ENCODE measurements at regions not wholly inside any gene's neighbourhood (a gene's known extent, or its start where the extent isn't known, plus 50 kb on each side); places are given as distances from the start of the nearest gene placed in this dataset.

GRCh38 chr1:217946511-217946910, 315.4 kb downstream of the SPATA17 start:
- no peak overlapping the region for H3K27ac Mint-ChIP-seq (ENCODE audit: unreplicated experiment)
- H3K27me3 Mint-ChIP-seq (ENCODE audit: low read depth): peaks cover 13% of the 10 kb centered on the region
- H3K9me3 Mint-ChIP-seq (ENCODE audit: low read depth): no peaks in the 10 kb centered on the region
- no peak overlapping the region for H3K4me3 Mint-ChIP-seq (ENCODE audit: unreplicated experiment)
- no peak for DNase-seq (ENCODE audit: low spot score)
- no peak for TF ChIP-seq CTCF (IDR thresholded peaks at IDR 0.05)
- no peaks in the 10 kb centered on the region for H3K4me1 Mint-ChIP-seq (ENCODE audit: low read depth)
- H3K36me3 Mint-ChIP-seq (ENCODE audit: low read depth): no peaks in the 10 kb centered on the region

DNA sequence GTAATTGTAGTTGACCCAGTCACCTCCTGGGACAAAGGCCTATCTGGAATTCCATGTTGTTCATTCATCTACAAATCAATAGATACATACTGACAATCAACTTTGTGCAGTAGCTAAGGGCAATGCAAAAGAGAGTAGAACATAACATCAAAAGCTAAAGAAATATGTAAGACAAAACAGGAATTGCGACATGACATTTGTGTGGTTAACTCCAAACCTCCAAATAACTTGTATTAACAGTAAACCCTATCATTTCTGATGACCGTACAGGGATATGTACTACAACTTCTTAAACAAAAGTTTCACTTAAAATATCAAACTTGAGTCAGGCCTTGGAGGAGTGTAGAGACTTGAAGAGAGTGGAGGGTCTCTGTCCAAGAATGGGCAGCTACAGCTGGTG, 317.6 kb downstream of the SPATA17 start:
- no peak for DNase-seq (ENCODE audit: low spot score)
- no peaks in the 10 kb centered on the region for H3K4me1 Mint-ChIP-seq (ENCODE audit: low read depth)
- H3K27ac Mint-ChIP-seq (ENCODE audit: unreplicated experiment): no peak overlapping the region
- H3K27me3 Mint-ChIP-seq (ENCODE audit: low read depth): peaks cover 6% of the 10 kb centered on the region
- no peak for TF ChIP-seq CTCF (IDR thresholded peaks at IDR 0.05)
- H3K4me3 Mint-ChIP-seq (ENCODE audit: unreplicated experiment): no peak overlapping the region
- no peaks in the 10 kb centered on the region for H3K9me3 Mint-ChIP-seq (ENCODE audit: low read depth)
- H3K36me3 Mint-ChIP-seq (ENCODE audit: low read depth): no peaks in the 10 kb centered on the region

DNA sequence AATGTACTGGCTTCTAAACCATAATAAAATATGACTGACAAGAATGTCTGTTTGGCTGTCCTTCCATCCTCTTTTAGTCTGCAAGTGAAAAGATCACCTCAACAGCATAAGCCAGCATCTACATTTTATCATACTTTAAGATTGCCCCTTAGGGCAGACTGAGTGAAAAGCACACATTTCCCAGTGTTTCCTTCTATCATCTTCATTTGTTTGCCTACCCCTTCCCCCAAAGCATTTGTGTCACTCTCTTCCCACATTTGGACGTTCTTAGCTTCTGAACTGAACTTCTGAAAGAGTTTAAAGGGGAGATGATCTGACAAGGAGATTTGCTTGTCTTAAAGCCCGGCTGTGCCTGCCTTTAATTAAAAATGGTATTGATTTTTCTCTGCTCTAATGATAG, 322.2 kb downstream of the SPATA17 start:
- Mint-ChIP-seq H3K4me3 (ENCODE audit: unreplicated experiment) (no peak overlapping the region), H3K4me1 (ENCODE audit: low read depth) (no peaks in the 10 kb centered on the region), H3K27me3 (ENCODE audit: low read depth) (no peaks in the 10 kb centered on the region), H3K27ac (ENCODE audit: unreplicated experiment) (no peak overlapping the region), H3K36me3 (ENCODE audit: low read depth) (no peaks in the 10 kb centered on the region), H3K9me3 (ENCODE audit: low read depth) (peaks cover 6% of the 10 kb centered on the region)
- TF ChIP-seq CTCF (IDR thresholded peaks at IDR 0.05): no peak
- no peak for DNase-seq (ENCODE audit: low spot score)

DNA sequence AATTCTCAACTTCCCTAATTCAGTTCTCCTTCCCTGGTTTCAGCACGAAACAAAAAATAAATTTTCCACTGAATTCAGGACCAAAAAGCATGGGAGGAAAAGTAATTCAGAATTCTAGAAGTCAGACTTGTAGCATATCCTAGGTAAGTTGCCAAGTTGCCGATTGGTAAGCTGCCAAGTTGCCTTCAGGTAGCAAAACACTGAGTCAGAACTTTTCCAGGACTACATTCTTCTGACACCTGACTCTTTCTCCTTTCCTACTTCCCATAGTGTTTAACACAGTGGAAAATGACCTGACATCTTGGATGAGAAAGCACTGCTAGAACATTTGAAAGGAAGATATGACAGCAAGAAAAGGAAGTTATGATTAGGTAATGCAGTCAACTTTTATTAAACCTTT, 322.8 kb downstream of the SPATA17 start:
- no peak for DNase-seq (ENCODE audit: low spot score)
- Mint-ChIP-seq H3K4me3 (ENCODE audit: unreplicated experiment) (no peak overlapping the region), H3K27ac (ENCODE audit: unreplicated experiment) (no peak overlapping the region), H3K36me3 (ENCODE audit: low read depth) (no peaks in the 10 kb centered on the region), H3K4me1 (ENCODE audit: low read depth) (no peaks in the 10 kb centered on the region), H3K9me3 (ENCODE audit: low read depth) (peaks cover 12% of the 10 kb centered on the region), H3K27me3 (ENCODE audit: low read depth) (no peaks in the 10 kb centered on the region)
- TF ChIP-seq CTCF (IDR thresholded peaks at IDR 0.05): no peak

- Mint-ChIP-seq H3K27me3 (ENCODE audit: low read depth) (no peaks in the 10 kb centered on the region), H3K36me3 (ENCODE audit: low read depth) (no peaks in the 10 kb centered on the region), H3K4me1 (ENCODE audit: low read depth) (no peaks in the 10 kb centered on the region), H3K27ac (ENCODE audit: unreplicated experiment) (no peak overlapping the region), H3K9me3 (ENCODE audit: low read depth) (peaks cover 16% of the 10 kb centered on the region), H3K4me3 (ENCODE audit: unreplicated experiment) (no peak overlapping the region)
- DNase-seq (ENCODE audit: low spot score): no peak
- no peak for TF ChIP-seq CTCF (IDR thresholded peaks at IDR 0.05)
Measured at GRCh38 chr1:217955723-217956122, 324.6 kb downstream of the SPATA17 start.

Measured in chondrocyte (in vitro differentiated cells).